NCI-H2029 treated with DMSO at 0.1 percent for 48 hours (cell line): ENCODE measurements at regions not wholly inside any gene's neighbourhood (a gene's known extent, or its start where the extent isn't known, plus 50 kb on each side); places are given as distances from the start of the nearest gene placed in this dataset.
"Not testable (repeated sequence)": the region's sequence is repeated elsewhere in the genome, so short reads cannot be mapped to it uniquely, and the experiment has no call there.

Experiments used
- DNase-seq: peaks from one replicate; lab custom pipeline; 2025; lab: John Stamatoyannopoulos, UW

DNA sequence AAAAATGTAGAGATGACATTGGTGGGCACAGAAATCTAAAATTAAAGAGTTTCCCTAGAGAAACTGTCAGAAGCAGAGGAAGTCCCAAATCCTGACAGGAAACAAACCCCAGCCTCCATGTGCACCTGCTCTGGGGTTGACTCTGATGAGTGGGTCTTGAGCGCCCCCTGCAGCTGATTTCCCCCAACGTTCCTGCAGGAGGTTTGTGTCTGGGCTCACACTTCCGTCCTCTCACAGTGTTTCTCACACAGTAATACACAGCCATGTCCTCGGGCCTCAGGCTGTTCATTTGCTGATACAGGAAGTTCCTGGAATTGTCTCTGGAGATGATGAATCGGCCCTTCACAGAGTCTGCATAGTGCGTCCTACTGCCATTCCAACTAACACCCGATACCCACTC is 670.1 kb downstream of the TMEM121 start:
- DNase-seq = not testable (repeated sequence)

DNA sequence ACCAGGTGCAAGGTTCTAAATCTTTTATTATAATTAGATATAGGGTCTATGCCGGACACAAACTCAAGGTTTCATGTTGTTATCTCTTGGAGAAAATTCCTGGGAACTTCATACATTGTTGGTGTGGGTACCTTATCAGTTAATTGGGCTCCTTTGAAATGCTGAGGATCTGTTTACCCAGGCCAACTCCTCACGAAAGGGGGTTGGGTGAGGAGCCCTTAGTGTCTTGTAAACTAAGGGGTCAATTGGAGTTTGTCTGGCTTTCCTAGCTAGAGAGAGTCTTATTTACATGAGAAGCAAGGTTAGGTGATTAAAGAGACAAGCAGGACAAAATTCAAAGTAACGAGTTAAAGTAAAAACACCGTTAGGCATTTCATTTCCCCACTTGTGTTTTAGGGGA is 670.9 kb downstream of the TMEM121 start:
- not testable (repeated sequence) for DNase-seq

DNA sequence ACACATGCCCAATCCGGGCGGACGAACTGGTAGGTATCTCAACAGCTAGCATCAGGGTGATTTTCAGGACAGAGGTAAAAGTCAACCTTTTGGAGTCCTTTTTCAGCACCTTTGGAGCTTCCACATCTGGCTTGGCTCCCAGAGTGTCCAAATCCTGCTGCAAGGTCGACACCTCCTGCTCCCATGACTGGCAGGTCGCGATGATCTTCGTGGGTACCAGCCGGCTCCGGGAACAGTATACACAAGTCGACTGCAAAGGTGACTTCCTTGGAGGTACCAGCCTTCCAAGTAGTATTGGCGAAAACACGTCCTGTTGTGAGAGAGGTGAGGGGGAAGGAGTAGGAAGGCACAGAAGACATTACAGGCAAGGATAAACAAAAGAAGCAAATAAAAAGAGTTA is 672.7 kb downstream of the TMEM121 start:
- no peak for DNase-seq

DNA sequence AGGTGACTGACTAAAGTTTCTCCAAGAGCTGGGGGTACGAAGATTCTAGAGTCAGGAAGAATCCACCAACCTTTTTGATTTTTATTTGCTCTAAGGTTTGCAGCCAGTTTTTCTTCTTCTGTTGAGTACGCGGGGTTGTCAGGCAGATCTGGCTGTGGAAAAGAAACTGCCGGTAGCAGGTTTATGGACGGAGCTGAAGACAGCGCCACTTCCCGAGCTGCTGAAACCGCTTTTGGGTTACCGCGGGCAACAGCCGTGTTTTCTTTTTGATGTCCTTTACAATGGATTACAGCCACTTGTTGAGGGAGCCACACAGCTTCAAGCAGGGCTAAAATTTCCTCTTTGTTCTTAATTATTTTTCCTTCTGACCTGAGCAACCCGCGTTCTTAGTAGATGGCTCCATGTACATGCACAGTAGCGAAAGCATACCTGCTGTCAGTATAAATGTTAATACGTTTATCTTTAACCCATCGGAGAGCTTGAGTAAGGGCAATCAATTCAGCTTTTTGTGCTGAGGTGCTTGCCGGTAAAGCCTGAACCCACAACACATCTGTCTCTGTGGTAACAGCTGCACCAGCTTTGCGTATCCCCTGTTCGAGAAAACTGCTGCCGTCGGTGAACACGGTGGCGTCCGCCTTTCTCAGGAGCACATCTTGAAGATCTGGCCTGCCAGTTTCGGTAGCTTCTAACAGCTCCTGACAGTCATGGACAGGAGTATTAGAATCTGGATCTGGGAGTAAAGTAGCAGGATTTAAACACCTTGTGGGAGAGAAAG is 674.3 kb downstream of the TMEM121 start:
- no peak for DNase-seq

DNA sequence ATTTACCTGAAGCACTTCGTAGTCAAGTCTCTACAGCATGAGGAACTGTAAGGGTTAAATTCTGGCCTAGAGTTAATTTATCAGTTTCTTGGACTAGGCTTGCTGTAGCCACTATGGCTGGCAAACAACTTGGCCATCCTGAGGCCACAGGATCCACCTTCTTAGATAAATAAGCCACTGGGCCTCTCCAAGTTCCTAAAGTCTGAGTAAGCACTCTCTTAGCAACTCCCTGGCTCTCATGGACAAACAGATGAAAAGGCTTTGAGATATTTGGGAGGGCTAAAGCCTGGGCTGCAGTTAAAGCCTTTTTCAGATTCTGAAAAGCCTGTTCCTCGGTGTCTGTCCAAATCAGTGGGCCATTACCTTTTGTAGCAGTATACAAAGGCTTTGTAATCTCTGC is 675.0 kb downstream of the TMEM121 start:
- no peak for DNase-seq

DNA sequence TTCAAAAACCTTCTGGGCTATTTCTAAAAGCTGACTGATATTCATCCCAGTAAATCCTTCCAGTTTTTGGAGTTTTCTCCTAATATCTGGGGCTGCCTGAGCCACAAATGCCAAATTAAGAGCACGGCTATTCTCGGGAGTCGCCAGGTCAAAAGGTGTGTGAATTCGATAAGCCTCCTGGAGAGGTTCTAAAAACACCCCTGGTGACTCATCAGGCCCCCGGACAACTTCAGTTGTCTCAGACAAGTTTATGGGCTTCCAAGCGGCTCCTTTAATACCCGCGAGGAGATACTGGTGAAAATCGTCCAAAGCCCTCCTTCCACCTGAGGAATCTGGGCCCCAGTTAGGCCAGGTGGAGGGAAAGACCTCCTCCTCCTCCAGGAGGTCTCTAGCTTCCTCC is 677.1 kb downstream of the TMEM121 start:
- DNase-seq = no peak

DNA sequence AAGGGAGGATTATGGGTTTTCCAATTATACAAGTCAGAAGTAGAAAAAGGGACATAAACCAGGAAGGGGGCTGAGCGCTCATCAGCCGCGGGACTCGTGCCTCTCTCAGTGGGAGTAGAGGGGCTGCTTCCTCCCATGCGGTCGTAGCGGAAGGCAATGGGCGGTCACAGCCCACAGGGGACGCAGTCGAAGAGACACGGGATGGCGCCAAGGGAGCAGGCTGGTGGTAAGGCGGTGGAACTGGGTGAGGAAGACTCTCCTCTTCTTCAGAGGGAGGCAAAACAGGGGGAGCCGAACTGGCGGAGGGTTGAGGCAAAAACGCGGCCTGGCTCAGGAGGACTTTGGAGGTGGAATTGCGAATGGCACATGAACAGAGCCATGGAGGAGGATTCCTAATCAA is 677.7 kb downstream of the TMEM121 start:
- no peak for DNase-seq

DNA sequence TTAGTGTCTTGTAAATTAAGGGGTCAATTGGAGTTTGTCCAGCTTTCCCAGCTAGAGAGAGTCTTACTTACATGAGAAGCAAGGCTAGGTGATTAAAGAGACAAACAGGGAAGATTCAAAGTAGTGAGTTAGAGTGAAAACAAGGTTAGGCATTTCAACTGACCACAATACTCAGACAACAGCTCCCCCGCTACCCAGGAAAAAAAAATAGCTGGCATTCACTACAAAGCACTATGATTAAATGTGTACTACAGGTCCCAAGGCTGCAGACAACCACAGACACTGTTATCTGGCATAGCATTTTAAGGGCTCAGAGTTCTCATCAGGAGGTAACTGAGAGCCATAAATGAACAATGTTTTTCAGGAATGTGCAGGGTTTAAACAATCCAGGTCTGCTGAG is 680.9 kb downstream of the TMEM121 start:
- no peak for DNase-seq

DNA sequence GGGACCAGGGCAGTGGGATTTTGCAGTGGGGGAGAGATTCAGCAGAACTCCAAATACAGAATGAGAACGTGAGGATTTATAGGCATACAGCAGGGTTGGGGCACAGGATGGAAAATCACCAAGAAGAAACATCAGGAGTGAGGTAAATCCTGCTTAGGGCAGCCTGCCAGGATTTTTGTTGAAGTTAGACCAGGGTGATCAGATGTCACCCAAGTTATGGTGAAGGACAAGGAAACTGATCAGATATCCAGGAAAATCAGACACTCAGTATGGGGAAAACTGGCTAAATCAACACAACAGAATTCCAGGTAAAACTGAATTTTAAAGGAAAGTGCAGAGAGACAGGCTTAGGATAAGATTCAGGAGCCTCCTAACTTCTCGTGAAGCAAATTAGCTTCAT is 682.4 kb downstream of the TMEM121 start:
- no peak for DNase-seq

DNA sequence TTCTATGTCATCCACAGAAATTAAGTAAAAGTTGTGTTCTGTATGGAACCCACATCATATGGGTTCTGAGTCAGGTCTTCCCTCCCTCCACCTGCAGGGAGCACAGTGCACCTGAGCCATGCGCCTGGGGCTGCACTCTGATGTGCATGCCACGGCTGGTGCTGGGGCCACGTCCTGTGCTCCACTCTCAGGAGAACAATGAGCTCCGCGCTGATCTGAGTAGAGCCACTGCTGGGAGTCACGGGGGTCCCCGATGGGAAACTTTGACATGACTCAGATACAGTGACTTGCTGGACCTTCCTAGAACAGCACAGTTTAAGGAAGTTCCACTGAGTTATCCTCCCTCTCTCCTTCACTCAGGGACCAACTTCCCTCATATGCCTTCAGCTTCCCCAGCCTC is 683.4 kb downstream of the TMEM121 start:
- DNase-seq = no peak

DNA sequence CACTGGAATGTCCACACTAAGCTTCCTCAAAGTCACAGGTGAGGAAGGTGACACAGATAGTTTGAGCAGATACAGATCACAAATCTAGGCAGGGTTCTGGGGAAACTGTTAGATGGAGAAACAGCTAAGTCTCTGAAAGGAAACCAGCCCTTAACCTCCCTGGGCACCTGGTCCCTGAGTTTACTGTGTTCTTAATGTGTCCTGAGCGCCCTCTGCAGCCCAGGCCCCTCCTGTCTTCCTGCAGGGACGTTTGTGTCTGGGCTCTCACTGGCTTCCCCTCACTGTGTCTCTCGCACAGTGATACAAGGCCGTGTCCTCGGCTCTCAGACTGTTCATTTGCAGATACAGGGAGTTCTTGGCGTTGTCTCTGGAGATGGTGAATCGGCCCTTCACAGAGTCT is 684.3 kb downstream of the TMEM121 start:
- no peak for DNase-seq

DNA sequence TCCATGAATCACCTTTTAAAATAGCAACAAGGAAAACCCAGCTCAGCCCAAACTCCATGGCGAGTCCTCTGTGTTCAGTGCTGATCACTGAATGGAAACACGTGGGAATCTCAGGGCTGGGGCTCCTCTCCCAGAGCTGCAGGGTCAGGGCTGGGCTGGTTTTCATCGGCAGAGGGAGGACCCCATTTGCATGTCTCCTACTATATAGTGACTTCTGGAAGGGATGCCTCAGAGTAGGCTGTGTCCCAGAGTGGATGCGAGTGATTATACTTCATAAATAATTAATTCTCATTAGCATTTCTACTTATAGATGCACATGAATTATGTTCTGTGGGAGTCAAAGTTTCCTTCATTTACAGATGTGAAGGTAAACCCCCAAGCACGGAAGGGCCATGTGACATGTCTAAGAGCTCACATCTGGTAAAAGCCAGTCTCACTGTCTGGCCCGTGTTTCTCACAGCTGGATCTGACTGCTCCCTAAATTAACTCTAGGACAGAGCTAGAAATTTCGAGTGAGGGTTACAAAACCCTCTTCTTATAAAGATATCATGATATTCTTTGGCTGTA is 685.0 kb downstream of the TMEM121 start:
- no peak for DNase-seq

DNA sequence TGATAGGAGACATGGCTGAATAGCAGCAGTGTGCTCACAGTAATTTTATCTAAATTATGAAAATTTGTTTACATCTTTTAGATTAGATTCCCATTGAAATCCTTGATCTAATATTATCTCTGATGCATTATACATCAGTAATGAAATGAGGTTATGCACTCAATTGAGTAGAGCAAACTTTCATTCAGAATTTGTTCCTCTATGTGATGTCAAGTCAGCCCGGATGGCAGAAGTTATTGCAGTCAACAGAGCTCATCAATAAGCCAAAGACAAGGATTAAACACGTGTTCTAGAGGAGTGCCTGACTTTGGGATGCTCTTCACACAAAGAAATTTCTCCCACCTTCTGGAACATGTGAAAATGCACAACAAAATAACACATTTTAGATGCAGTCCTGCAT is 688.8 kb downstream of the TMEM121 start:
- no peak for DNase-seq

DNA sequence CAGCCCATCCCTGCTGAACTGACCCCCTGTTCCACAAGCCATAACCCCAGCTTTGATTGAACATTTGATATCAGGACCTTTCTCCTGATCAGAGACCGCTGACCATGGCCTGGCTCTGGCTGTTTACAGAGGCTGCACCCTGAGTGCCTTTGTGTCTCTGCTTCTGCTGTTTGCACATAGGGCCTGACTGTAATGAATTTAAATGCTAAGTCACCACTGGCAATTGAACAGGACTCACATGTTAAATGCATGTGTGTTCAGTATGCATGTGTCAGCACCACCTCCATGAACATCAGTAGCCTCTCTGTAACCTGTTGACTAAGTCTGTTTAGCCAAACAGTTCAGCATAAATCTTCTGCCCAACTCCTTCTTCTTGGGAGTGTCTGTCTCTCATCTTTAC is 690.3 kb downstream of the TMEM121 start:
- no peak for DNase-seq

DNA sequence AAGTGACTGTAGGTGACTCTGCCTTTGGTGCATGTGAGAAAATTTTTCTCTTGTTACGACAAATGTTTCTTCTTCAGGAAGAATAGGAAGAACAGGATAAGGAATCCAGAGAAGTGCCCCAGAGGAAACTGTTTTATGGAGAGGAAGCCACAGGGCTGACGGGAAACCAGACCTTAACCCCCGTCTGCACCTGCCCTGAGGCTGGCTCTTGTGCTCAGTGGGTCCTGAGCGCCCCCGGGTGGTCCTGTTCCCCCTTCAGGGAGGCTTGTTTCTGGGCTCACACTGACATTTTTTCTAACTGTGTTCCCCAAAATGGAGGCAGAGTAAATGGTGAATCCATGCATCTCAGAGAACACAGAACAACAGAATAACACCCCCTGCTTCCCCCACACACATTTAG is 691.8 kb downstream of the TMEM121 start:
- no peak for DNase-seq

DNA sequence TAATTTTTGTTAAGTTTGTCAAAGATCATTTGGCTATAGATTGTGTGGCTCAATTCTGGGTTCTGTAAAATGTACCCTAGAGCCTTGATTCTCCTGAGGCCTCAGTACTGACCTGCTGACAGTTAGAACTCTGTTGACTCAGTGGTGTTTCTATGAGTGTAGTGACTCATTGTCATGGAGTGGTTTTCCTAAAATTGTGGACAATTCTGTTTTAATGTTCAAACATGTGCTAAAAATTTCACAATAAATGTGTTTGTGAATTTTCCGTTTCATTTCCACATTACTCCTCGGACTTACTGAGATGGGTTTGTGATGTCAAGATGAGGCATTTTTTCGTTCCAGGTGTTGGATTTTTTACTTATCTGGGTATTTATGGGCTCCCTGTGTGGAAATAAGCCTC is 695.9 kb downstream of the TMEM121 start:
- DNase-seq = no peak

DNA sequence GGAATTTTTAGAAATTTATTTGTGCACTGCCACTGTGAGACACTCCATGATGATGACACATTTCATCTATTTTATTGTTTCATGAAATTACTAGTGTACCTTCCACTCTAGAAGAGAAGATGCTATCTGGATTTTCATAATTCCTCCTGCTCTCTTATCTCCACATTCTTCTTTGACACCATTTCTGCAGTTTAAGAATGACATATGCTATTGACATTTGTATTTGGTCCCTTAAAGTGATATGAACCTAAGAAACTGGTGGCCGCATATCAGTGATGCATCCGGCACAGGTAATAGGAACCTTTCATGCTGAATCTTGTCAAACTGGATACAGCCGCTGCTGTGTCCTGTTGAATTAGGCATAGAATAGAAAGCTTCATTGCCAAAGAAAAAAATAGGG is 696.3 kb downstream of the TMEM121 start:
- DNase-seq = no peak

DNA sequence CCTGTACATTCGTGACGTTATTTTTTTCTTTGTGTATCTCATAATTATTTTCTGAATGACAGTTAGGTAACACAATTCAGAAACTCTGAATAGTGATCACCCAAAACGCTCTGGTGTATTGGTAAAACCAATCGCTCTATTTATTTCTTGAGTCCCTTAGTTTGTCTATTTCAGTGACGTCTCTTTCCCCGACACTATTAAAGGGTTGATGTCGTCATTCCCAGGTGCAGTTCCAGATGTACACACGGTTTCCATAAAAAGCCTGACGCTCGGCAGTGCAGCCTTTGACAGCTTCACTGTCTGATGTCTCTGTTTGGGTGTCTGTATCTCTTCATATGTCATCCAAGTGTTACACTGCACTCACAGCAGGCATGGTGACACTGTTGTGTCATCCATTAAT is 701.4 kb downstream of the TMEM121 start:
- no peak for DNase-seq

DNA sequence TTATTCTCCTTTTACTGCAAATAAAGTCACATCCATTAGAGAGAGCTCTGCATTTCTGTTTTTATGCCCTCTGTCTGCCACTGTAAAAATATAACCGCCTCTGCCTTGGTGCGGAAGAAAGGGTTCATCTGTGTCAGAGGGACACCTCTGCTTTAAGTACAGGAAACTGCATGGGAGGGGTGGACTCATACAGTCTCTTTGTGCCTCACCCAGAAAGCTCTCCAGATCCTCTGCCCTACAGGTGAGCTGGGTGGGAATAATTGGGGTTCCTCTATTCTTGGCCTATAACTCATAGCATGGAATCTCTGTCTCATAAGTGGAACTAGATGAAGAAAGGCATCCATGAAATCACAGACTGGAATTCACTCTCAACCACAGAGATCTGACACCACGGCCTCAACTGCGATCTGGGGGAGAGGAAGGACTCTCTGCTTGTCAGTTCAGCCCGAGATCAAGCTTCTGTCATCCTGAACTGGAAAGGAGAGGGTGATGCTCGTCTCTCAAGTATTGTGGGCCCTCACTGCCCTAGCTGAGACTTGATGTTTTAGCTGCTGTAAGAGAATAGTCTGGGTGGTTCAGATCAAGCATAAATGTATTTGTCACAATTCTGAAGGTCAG is 702.3 kb downstream of the TMEM121 start:
- DNase-seq = no peak

DNA sequence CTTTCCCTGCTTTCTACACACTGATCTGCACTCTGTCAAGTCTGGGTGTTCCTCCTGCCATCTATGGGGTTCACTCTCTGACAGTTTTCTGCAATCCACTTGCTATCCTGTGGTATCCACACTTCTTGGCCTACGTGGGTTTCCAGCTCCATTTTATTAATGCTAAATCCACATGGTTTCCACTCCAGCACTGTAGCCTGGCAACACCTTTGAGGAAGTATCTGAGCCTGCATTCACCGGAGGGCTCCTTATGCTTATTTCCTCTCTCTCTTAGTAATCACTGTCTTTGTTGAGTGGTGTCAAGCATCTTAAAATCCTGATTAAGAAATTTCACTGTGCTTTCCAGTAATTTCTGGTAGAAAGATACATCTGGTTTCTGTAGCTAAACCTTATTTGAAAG is 703.7 kb downstream of the TMEM121 start:
- DNase-seq = no peak

DNA sequence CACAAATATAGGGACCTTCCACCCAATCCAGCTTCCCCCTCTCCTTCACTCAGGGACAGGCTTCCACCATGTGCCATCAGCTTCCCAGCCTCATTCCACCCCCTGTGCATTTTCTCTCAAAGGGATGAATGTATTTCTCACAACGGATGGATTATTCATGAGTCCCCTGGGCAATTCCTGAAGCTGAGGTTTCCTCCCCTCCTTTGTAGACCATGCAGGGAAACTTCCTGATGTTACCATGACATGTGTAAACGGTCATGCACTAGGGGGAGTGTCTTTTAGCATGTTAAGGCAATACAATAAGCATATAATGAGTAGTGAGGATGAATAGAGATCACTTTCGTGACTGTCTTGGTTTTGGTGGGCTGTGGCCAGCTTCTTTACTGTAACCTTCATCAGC is 706.8 kb downstream of the TMEM121 start:
- DNase-seq = not testable (repeated sequence)

DNA sequence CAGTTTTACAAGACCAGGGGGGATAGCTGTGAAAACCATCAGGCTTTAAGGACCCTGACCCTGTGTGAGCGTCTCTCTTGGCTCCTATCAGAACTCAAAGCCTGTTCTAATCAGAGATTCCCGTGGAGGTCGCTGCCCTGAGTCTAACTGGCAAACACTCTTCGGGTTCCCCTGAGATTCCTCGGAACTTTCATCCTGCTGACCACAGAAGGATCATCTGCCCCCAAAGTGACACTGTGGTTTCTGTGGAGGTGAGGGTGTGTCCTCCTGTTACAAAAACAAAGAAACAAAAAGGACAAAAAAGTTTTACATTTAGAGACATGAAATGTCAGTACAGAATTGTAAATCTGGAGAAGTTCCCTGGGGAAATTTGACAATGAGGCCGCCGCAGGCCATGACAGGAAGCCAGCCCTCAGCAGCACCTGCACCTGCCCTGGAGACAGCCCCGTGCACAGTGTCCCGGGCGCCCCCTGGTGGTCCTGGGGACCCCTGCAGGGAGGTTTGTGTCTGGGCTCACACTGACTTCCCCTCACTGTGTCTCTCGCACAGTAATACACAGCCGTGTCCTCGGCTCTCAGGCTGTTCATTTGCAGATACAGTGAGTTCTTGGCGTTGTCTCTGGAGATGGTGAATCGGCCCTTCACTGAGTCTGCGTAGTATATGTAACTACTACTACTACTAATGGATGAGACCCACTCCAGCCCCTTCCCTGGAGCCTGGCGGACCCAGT is 708.3 kb downstream of the TMEM121 start:
- DNase-seq = not testable (repeated sequence)
